Astrocyte (in vitro differentiated cells and primary cell): ENCODE measurements at regions not wholly inside any gene's neighbourhood (a gene's known extent, or its start where the extent isn't known, plus 50 kb on each side); places are given as distances from the start of the nearest gene placed in this dataset.
"Not testable (repeated sequence)": the region's sequence is repeated elsewhere in the genome, so short reads cannot be mapped to it uniquely, and the experiment has no call there.

Source experiments
- CTCF ChIP-seq: IDR thresholded peaks from 2 replicates; pipeline ENCODE4 v1.5.1; 2011; ENCODE audit warnings: low read depth, mild to moderate bottlenecking, inconsistent platforms, low read length, moderate library complexity; ENCODE audit not compliant: insufficient read depth
- EZH2 ChIP-seq: IDR thresholded peaks from 2 replicates; pipeline ENCODE4 v1.6.1; 2012; ENCODE audit warnings: mild to moderate bottlenecking, low read length, inconsistent platforms; ENCODE audit not compliant: insufficient read depth

- TF ChIP-seq CTCF, EZH2: not testable (repeated sequence)
Measured at GRCh38 chrX:1888305-1888704, 273.4 kb downstream of the ASMT start.
